Stimulated activated effector memory CD8-positive, alpha-beta T cell treated with anti-CD3 and anti-CD28 coated beads, Interleukin-12 subunit alpha, Interleukin-12 subunit beta, amount 100 ng/mL, for 72 hours (primary cell): ENCODE measurements at regions not wholly inside any gene's neighbourhood (a gene's known extent, or its start where the extent isn't known, plus 50 kb on each side); places are given as distances from the start of the nearest gene placed in this dataset.

ENCODE experiments used
- ATAC-seq: fragments of 150-1000 bp; cut with Tn5 transposase; 2 replicates; pipeline ENCODE4 v1.10.0; 2021
- DNase-seq, 2 donors: peaks; one replicate each; pipeline ENCODE4 v3.0.0; 2021 to 2022; ENCODE audit warnings: low spot score in 2 of 2
- H3K27ac Mint-ChIP-seq: one replicate; pipeline ENCODE4 v1.8.0; 2022; ENCODE audit warnings: mild to moderate bottlenecking, mixed read lengths
- H3K36me3 Mint-ChIP-seq: one replicate; pipeline ENCODE4 v1.8.0; 2022; ENCODE audit warnings: mild to moderate bottlenecking, mixed read lengths
- H3K4me1 Mint-ChIP-seq: one replicate; pipeline ENCODE4 v1.8.0; 2022; ENCODE audit warnings: mixed read lengths
- H3K4me3 Mint-ChIP-seq: one replicate; pipeline ENCODE4 v1.8.0; 2022; ENCODE audit warnings: mild to moderate bottlenecking, mixed read lengths
- H3K9me3 Mint-ChIP-seq: one replicate; pipeline ENCODE4 v1.8.0; 2022; ENCODE audit warnings: mixed read lengths

- Mint-ChIP-seq H3K27ac (no peak overlapping the region), H3K4me1 (peaks cover 19% of the 10 kb centered on the region), H3K9me3 (no peaks in the 10 kb centered on the region), H3K4me3 (no peak overlapping the region), H3K36me3 (no peaks in the 10 kb centered on the region)
- DNase-seq (no peak), ATAC-seq (no peak)
These were observed 83.8 kb upstream of the FSTL4 start for GRCh38 chr5:133696006-133696584.

GRCh38 chr5:133694181-133694831 lies 82.0 kb upstream of the FSTL4 start:
- Mint-ChIP-seq H3K9me3 (no peaks in the 10 kb centered on the region), H3K4me3 (no peak overlapping the region)
- ATAC-seq = no peak

GRCh38 chr5:133691448-133691847 lies 79.1 kb upstream of the FSTL4 start:
- Mint-ChIP-seq H3K9me3 (no peaks in the 10 kb centered on the region), H3K4me1 (peaks cover 6% of the 10 kb centered on the region), H3K27ac (no peak overlapping the region), H3K4me3 (no peak overlapping the region), H3K36me3 (no peaks in the 10 kb centered on the region)
- DNase-seq (no peak), ATAC-seq (no peak)

More at GRCh38 chr5:133694181-133694831, 82.0 kb upstream of the FSTL4 start:
- Mint-ChIP-seq H3K36me3 (no peaks in the 10 kb centered on the region), H3K4me1 (peaks cover 12% of the 10 kb centered on the region), H3K27ac (no peak overlapping the region)
- no peak for DNase-seq

GRCh38 chr5:133690746-133691145 lies 78.4 kb upstream of the FSTL4 start:
- ATAC-seq = no peak
- H3K27ac Mint-ChIP-seq = no peak overlapping the region
- H3K4me1 Mint-ChIP-seq = peaks cover 6% of the 10 kb centered on the region
- H3K9me3 Mint-ChIP-seq = no peaks in the 10 kb centered on the region
- no peak overlapping the region for H3K4me3 Mint-ChIP-seq
- no peak for DNase-seq
- H3K36me3 Mint-ChIP-seq = no peaks in the 10 kb centered on the region

GRCh38 chr5:133688391-133688790 lies 76.0 kb upstream of the FSTL4 start:
- DNase-seq (no peak), ATAC-seq (peak; percentile 78)
- no peak overlapping the region for H3K27ac Mint-ChIP-seq
- no peaks in the 10 kb centered on the region for H3K9me3 Mint-ChIP-seq
- H3K4me1 Mint-ChIP-seq = no peaks in the 10 kb centered on the region
- H3K4me3 Mint-ChIP-seq = no peak overlapping the region
- no peaks in the 10 kb centered on the region for H3K36me3 Mint-ChIP-seq

- no peak for ATAC-seq
- no peak overlapping the region for H3K27ac Mint-ChIP-seq
- no peaks in the 10 kb centered on the region for H3K36me3 Mint-ChIP-seq
- no peaks in the 10 kb centered on the region for H3K9me3 Mint-ChIP-seq
- H3K4me3 Mint-ChIP-seq = no peak overlapping the region
- no peaks in the 10 kb centered on the region for H3K4me1 Mint-ChIP-seq
- DNase-seq = no peak
These were observed 75.1 kb upstream of the FSTL4 start for GRCh38 chr5:133687212-133688061.

GRCh38 chr5:133686566-133686965 lies 74.2 kb upstream of the FSTL4 start:
- Mint-ChIP-seq H3K9me3 (no peaks in the 10 kb centered on the region), H3K27ac (no peak overlapping the region), H3K36me3 (no peaks in the 10 kb centered on the region), H3K4me1 (no peaks in the 10 kb centered on the region), H3K4me3 (no peak overlapping the region)
- DNase-seq = no peak
- no peak for ATAC-seq

GRCh38 chr5:133685402-133686018 lies 73.2 kb upstream of the FSTL4 start:
- H3K9me3 Mint-ChIP-seq = no peaks in the 10 kb centered on the region
- H3K4me3 Mint-ChIP-seq = no peak overlapping the region
- ATAC-seq (no peak), DNase-seq (no peak)
- no peak overlapping the region for H3K27ac Mint-ChIP-seq
- no peaks in the 10 kb centered on the region for H3K36me3 Mint-ChIP-seq
- H3K4me1 Mint-ChIP-seq = no peaks in the 10 kb centered on the region

- no peak overlapping the region for H3K27ac Mint-ChIP-seq
- H3K9me3 Mint-ChIP-seq = no peaks in the 10 kb centered on the region
- no peaks in the 10 kb centered on the region for H3K4me1 Mint-ChIP-seq
- no peak overlapping the region for H3K4me3 Mint-ChIP-seq
- no peak for ATAC-seq
- no peak for DNase-seq
- H3K36me3 Mint-ChIP-seq = no peaks in the 10 kb centered on the region
These were observed 71.6 kb upstream of the FSTL4 start for GRCh38 chr5:133683646-133684596.

GRCh38 chr5:133682451-133682850 lies 70.1 kb upstream of the FSTL4 start:
- H3K27ac Mint-ChIP-seq = no peak overlapping the region
- no peak overlapping the region for H3K4me3 Mint-ChIP-seq
- no peaks in the 10 kb centered on the region for H3K9me3 Mint-ChIP-seq
- H3K36me3 Mint-ChIP-seq = no peaks in the 10 kb centered on the region
- DNase-seq = no peak
- no peaks in the 10 kb centered on the region for H3K4me1 Mint-ChIP-seq
- no peak for ATAC-seq

- Mint-ChIP-seq H3K9me3 (no peaks in the 10 kb centered on the region), H3K27ac (no peak overlapping the region), H3K4me1 (no peaks in the 10 kb centered on the region), H3K36me3 (no peaks in the 10 kb centered on the region), H3K4me3 (no peak overlapping the region)
- ATAC-seq (no peak), DNase-seq (no peak)
These were observed 69.6 kb upstream of the FSTL4 start for GRCh38 chr5:133681896-133682295.

- no peaks in the 10 kb centered on the region for H3K4me1 Mint-ChIP-seq
- no peak overlapping the region for H3K27ac Mint-ChIP-seq
- no peak for DNase-seq
- no peak overlapping the region for H3K4me3 Mint-ChIP-seq
- no peaks in the 10 kb centered on the region for H3K9me3 Mint-ChIP-seq
- ATAC-seq = no peak
- no peaks in the 10 kb centered on the region for H3K36me3 Mint-ChIP-seq
These were observed 68.7 kb upstream of the FSTL4 start for GRCh38 chr5:133680830-133681565.

GRCh38 chr5:133679534-133679933 lies 67.2 kb upstream of the FSTL4 start:
- no peaks in the 10 kb centered on the region for H3K9me3 Mint-ChIP-seq
- ATAC-seq (no peak), DNase-seq (no peak)
- no peaks in the 10 kb centered on the region for H3K36me3 Mint-ChIP-seq
- no peak overlapping the region for H3K4me3 Mint-ChIP-seq
- no peak overlapping the region for H3K27ac Mint-ChIP-seq
- H3K4me1 Mint-ChIP-seq = no peaks in the 10 kb centered on the region
